ENCODE measurements at regions not wholly inside any gene's neighbourhood (a gene's known extent, or its start where the extent isn't known, plus 50 kb on each side); places are given as distances from the start of the nearest gene placed in this dataset.

DNA sequence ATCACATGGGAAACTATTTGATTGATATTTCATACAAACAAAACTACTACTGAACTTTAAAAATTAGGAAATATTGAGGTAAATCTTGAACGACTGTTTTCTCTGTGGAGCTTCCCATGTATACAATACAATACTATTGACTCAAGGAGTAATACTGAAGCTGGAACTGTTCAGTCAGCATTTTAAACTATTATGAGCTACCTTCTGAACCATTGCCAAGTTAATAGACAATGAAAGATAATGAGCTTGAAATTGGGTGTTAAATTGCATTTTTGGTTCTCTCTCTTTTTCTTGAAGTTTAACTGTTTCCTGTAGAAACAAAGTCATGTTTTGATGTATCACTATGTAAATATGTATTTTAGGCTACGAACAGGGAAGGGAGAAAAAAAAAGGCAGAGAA lies 569.2 kb downstream of the ZEB2 start:
- ChIA-PET POLR2A (no interaction called here), CTCF (interaction anchor here (1.0 kb wide), 1 partner anchor 92 kb away, joined by 3 read pairs; no protein-coding TSS in a partner anchor)
- Histone ChIP-seq H3K27me3 (ENCODE audit: control insufficient read depth, insufficient read depth, low read length) (no peaks in the 10 kb centered on the region), H3K4me3 (ENCODE audit: low read depth, low read length) (no peak overlapping the region), H3K36me3 (ENCODE audit: control insufficient read depth, insufficient read depth, low read length) (no peaks in the 10 kb centered on the region)
- DNase-seq (ENCODE audit: low read depth), result no peak
- no peak for TF ChIP-seq CTCF (IDR thresholded peaks at IDR 0.05; ENCODE audit: insufficient read depth, low read depth, low read length)

DNA sequence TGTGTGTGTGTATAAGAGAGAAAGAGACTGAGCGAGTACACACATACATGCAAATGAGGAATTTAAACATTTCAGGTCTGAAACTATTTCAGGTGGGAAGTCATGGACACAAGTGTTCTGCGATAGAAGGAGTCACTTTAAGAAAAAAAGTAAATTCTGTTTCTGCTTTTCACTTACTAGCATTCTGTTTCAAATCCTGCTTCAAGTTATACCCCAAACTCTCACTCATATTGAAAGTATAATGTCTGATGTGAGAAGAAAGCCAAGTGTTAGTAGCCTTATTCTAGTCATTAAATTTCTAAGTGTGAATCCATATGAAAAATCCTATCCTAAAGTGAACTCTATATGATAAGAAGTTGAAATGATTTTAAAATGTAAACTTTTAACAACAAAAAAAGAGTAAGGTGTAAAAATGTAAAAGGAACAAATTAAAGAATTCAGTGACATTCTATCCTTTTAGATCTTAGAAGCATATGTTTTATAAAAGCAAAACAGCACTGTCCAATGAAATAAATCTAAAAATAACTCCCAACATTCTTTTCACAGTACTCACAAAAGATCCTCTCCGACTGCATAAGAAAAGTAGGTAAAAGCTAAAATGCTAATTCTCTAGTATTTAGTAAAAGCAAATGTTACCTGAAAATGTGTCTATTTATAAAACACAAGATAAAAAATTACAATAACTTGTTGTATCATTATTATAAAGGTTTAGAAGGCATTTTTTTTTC lies 570.6 kb downstream of the ZEB2 start:
- no peak for DNase-seq (ENCODE audit: low read depth)
- Histone ChIP-seq H3K36me3 (ENCODE audit: control insufficient read depth, insufficient read depth, low read length) (no peaks in the 10 kb centered on the region), H3K27me3 (ENCODE audit: control insufficient read depth, insufficient read depth, low read length) (no peaks in the 10 kb centered on the region), H3K4me3 (ENCODE audit: low read depth, low read length) (no peak overlapping the region)
- POLR2A ChIA-PET, result interaction anchor here (0.8 kb wide), 1 partner anchor 527 kb away, joined by 4 read pairs; no protein-coding TSS in a partner anchor
- CTCF ChIA-PET, result interaction anchor here (0.6 kb wide), 1 partner anchor 652 kb away, joined by 3 read pairs; no protein-coding TSS in a partner anchor
- TF ChIP-seq CTCF (IDR thresholded peaks at IDR 0.05; ENCODE audit: insufficient read depth, low read depth, low read length), result no peak

DNA sequence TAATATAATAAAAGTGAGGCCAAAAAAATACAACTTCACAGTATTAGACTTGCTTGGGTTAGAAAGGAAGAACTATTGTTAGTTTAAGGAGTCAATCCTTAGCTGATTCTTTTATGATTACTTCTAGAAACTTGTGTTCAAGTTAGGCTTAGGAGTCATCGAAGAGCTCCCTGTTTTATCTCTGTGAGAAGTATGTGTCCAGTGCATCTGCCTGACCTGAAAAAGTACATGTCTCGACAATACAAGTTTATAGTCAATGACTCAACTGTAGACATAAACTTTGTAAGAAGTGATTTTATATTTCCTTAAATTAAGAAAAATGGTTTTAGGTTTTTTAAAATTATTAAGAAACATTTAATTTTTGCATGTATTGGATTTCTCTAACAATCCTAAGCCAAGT lies 571.2 kb downstream of the ZEB2 start:
- no peak for DNase-seq (ENCODE audit: low read depth)
- no peak overlapping the region for H3K4me3 ChIP-seq (ENCODE audit: low read depth, low read length)
- ChIA-PET CTCF (no interaction called here), POLR2A (interaction anchor here (0.6 to 0.8 kb wide), 2 partner anchors 9 to 528 kb away, joined by 3 to 4 read pairs; no protein-coding TSS in a partner anchor)
- no peaks in the 10 kb centered on the region for H3K27me3 ChIP-seq (ENCODE audit: control insufficient read depth, insufficient read depth, low read length)
- no peak for TF ChIP-seq CTCF (IDR thresholded peaks at IDR 0.05; ENCODE audit: insufficient read depth, low read depth, low read length)
- no peaks in the 10 kb centered on the region for H3K36me3 ChIP-seq (ENCODE audit: control insufficient read depth, insufficient read depth, low read length)

DNA sequence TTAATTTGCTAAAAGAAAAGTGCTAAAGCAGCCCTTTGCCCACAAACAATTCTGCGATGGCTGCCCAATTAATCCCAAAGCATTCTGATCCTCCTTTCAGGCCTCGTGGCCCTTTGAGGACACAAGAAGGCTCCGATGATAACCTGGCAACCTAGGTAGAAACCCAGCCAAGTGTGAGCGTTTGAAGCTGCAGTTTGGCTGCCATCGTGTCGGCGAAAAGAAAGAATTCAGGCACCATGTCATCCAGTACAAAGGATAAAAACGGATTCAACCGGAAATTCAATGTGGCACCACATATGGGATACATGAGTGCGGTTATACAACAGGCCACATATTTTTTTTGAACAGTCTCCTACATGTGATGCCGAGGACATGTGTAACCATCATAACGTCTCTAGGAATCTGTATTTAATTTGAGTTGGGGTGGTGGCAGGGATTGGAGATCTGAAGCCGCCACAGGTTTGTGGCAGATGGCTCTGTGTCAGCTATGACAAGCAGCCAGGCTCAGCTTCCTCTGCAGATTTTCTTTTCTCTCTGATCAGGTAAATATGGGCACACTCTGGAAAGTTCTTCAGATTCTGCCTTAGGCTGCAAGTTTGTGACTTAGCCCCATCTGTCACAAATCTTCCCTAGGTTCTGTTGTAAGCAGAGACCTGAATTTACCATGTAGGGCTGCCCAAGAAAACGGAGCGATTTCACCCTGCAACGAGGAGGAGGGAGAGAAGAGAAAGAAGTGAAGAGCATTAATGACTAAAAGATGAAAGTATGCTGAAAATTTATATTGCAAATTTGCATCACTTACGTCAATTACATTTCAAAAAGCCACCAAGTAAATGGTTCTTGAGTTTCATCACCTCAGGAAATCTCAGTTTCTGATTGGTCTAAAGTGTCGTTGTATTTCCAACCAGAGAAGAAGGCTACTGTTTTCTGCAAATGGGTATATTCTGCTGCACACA lies 573.2 kb downstream of the ZEB2 start:
- DNase-seq (ENCODE audit: low read depth), result peak; percentile 49
- ChIA-PET POLR2A (no interaction called here), CTCF (interaction anchor here (1.4 kb wide), 1 partner anchor 10 kb away, joined by 5 read pairs; no protein-coding TSS in a partner anchor)
- Histone ChIP-seq H3K36me3 (ENCODE audit: control insufficient read depth, insufficient read depth, low read length) (no peaks in the 10 kb centered on the region), H3K4me3 (ENCODE audit: low read depth, low read length) (peak overlapping the region; percentile 8; the same call in 1 of the 2 replicates), H3K27me3 (ENCODE audit: control insufficient read depth, insufficient read depth, low read length) (no peaks in the 10 kb centered on the region)
- TF ChIP-seq CTCF (IDR thresholded peaks at IDR 0.05; ENCODE audit: insufficient read depth, low read depth, low read length), result no peak

GRCh38 chr2:143942486-143942885 lies 577.4 kb downstream of the ZEB2 start:
- no peak overlapping the region for H3K4me3 ChIP-seq (ENCODE audit: low read depth, low read length)
- CTCF ChIA-PET, result no interaction called here
- H3K27me3 ChIP-seq (ENCODE audit: control insufficient read depth, insufficient read depth, low read length), result no peaks in the 10 kb centered on the region
- TF ChIP-seq CTCF (IDR thresholded peaks at IDR 0.05; ENCODE audit: insufficient read depth, low read depth, low read length), result no peak
- no peaks in the 10 kb centered on the region for H3K36me3 ChIP-seq (ENCODE audit: control insufficient read depth, insufficient read depth, low read length)
- POLR2A ChIA-PET, result no interaction called here
- DNase-seq (ENCODE audit: low read depth), result no peak
